Stimulated activated CD4-positive, alpha-beta T cell treated with anti-CD3 and anti-CD28 coated beads, Interleukin-4, amount 100 ng/mL, for 4 hours (primary cell): ENCODE measurements at regions not wholly inside any gene's neighbourhood (a gene's known extent, or its start where the extent isn't known, plus 50 kb on each side); places are given as distances from the start of the nearest gene placed in this dataset.
"Not testable (repeated sequence)": the region's sequence is repeated elsewhere in the genome, so short reads cannot be mapped to it uniquely, and the experiment has no call there.

ENCODE experiments used
- DNase-seq, 2 experiments: peaks; one replicate each; pipeline ENCODE4 v3.0.0-alpha.2; 2020

DNA sequence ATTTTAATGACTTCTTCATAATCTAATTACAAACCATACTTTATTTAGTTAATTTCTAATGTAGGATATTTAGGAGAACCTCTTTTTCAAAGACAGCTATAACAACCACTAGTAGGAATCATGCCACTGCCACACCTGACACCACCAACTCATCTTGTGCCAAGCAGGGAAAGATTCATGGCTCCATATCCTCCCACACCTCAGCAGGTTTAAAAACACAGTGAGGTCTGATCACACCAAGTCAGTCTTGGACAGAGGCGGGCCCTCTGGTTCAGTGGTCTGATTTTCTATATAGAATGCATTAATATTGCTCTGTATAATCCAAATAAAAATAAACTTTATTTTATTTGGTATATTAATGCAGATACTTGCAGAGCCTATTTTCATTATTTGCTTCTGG is 227.7 kb upstream of the TTC29 start:
- no peak for DNase-seq

DNA sequence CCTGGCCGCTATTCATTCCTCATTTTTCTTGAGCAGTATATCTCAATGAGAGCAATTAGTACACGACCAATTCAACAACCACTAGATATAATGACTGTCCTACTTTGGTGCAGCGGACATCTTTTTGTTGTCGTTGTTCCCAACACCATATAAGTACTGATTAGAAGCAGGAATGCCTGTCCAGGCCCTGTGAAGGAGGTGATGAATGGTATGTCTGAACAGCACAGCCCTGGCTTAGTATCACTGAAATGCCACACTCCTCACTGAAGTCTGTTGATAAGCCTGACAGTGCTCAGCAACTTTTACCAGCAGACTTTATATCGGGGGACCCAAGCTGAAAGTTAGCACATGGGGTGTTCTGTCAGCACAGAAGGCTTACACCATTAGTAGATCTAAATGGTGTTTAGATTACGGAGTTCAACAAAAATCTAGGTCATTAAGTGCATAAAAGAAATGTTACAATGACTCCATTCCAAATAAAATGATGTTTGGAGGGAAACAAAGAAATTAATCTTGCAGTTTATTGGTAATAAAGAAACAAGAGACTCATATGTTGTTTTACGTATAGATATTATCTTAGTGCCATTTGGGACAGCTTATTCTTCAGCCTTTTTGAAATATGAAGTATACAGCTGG is 228.3 kb upstream of the TTC29 start:
- DNase-seq, result no peak

DNA sequence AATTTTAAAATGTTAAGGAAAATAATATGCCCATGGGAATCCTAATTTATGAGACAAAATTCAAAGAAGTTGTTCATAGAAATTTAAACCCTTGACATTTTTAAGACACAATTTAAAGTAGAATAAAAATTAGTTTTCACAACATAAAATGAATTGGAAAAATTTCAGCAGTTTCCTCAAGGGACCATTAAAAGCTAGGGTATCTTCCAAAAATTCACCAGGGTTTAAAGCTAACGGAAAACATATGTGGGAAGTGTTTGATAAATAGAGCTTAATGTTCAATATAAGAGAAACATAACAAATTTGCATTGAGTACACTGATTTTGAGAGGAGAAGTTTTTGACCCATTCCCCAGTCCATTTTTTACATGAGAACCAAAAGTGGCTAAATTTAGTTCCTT is 228.9 kb upstream of the TTC29 start:
- no peak for DNase-seq

DNA sequence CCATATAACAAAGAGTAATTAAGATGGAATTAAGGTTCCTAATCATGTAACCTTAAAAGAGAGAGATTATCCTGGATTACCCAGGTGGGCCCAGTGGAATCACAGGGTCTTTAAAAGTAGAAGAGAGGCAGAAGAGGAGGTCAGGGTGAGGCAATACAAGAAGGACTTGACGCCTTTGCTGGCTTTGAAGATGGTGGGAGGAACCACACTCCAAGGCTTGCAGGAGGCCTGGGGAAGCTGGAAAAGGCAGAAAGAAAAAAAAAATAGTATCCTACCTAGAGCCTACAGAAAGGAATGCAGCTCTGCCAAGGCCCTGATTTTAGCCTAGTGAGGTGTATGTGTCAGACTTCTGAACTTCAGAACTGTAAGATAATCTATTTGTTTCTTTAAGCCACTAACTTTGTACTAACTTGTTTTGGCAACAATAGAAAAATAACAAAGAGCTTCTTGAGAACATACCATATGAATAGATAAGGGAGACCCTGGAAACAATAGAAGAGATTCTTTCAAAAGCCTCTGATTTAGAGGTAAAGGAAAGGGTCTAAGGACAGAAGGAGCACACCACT is 229.9 kb upstream of the TTC29 start:
- no peak for DNase-seq

DNA sequence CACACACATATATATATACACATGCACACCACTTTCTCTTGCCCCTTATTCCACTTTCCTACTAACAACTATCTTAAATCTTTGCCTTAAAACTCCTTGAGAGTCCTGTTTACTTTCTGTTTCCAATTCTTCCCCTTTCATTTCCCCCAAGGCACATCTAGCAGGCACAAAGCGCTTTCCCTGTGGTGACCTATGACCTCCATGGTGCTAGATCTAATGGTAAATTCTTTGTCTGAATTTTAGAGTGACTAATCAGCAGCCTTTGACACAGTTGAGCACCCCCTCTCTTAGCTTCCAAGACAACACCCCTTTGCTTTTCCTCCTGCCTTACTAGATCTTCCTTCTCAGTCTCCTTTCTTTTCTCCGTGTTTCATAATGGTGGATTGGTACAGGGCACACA is 236.4 kb upstream of the TTC29 start:
- no peak for DNase-seq

DNA sequence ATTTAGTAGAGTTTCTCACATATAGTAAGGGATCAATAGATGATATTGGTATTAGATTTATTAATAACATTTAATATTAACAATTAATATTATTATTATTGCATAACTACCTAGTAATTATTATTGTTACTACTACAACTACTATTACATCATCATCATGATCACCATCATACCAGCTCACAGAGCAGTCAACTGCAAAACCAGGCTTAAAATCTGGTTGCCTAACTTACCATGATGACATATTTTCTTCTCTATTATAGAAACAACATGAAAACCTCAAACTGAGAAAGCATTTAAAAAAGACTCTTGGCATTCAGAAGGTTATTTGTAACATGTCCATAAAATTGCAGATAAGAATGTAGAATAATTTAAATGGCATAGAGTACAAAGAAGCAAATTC is 247.0 kb upstream of the TTC29 start:
- no peak for DNase-seq

DNA sequence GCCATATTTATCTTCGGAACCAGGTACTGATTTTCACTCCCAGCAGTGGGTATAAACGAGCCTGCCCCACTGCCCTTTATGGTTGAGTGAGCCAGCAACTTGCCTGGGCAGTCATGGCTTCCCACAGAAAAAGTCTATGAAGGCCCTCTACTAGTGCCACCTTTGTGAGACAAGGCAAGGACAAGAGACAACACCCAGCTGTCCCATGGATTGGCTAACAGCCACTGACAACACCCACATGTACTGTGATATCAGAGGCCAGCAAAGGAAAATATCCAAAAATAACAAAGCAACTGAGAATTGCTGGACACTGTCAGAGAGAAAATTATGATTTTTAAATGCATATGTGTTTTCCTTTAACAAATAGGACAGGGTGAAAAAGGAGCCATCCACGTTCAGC is 248.4 kb upstream of the TTC29 start:
- DNase-seq, result no peak

DNA sequence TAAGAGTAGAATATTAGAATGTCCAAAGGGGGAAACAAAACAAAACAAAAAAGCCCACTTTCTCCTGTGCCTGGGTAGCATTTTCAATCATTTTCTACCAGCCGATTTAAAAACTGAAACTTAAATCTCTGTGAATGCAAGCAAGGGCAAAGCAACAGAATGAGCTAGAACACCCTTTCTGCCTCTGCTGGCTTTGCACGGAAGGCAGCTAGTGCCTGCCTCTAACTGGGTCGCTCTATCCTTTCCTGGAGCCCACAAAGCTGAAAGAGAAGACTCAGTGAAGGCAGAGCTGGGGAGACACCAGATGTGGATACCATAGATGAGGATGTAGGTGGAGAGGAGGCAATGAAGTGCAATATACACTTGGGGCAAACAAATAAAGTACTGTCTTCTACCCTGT is 248.9 kb upstream of the TTC29 start:
- no peak for DNase-seq

DNA sequence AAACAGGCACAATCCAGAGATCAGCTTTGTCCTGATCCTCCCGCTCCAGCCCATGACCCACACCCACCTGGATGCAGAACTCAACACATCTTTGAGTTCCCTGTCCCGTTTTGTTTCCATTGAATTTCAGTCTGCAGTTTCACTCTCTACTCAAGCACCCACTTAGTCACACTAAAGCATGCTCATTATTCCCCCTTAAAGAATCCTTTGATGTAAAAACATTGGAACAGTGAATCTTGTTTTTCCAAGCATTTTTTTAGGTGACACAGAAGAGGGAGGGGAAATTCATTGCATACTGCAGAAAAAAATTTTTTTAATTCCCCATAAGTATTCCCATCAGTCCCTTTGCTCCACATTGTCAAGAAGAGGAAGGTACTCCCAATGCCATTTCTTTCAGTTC is 249.7 kb upstream of the TTC29 start:
- no peak for DNase-seq

DNA sequence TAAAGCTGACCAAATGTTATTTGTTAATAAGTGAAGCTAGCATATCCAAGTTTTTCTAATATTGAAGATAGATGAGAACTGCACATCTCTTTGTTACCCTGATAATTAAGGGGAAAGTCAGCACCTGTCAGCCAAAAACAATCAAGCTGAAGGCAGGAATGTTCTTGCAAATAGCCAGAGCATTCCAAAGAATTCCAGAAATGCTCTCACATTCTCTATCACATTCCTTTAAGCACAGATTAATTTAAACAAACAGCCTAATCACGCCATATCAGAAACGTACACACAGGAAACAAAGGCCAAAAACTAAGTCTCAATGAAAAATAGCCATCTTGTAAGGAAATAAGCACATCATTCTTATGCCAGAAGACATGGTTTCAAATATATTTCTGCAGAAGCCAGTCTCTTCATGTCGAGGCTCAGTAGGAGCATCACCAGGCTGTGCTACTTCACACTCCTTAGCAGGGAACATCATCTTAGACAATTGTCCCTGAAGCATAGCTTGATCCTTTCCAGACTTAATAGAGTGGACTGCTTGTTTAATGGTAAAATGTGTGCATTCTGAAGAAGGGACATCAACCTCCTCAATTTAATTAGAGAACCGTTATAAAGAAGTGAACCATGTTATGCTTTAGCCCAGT is 252.9 kb upstream of the TTC29 start:
- no peak for DNase-seq

DNA sequence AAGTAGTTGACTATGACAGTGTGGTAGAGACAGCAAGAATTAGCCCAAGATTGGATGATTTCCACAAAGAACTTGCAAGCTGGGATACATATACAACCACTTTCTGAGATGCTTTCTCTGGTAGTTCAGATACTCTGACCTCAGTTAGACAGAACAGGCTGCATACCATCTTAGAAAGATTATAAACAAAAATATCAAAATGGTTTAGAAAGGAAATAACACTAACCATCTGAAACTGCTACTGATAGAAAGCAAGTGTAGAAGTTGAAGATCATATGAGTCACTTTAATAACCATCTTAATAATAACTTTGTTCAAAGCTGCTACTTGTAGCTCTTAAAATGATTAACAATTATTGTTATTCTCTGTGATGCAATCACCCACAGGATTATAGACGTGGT is 255.4 kb upstream of the TTC29 start:
- DNase-seq, result no peak

DNA sequence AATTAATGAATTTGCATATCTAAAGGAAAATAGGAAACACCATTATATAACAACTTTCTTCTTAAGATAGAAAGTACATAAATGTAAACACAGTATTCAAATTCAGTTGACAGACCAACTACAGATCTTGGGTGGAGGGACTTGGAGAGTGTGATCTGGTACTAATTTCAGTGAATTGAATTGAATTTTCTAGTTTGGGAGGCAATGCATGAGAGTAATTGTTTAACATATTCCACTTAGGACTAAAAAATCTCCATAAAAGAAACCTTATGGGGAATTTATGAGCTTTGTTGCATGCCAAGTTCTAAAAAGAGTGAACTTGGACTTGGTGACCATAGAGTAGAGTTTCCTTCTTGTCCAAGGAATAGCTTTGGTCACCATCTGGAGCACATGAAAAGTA is 261.1 kb upstream of the TTC29 start:
- DNase-seq, result no peak

DNA sequence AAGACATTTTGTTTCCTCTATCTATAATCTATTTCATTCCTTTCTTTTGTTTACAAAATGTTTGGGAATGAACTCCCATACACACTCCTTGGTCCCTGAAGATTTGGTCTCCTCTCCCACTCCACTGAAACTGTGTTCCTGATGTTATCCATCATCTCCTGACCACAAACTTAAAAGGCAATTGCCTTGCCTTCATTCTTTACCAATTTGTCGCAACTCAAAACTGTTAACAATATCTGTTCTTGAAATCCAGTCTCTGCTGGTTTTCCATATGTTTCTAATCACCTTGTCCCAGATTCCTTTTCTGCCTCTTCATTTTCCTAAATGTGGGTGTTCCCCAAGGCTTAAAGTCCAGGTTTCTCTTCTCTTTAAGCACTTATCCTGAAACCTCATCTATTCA is 262.2 kb upstream of the TTC29 start:
- DNase-seq, result no peak

DNA sequence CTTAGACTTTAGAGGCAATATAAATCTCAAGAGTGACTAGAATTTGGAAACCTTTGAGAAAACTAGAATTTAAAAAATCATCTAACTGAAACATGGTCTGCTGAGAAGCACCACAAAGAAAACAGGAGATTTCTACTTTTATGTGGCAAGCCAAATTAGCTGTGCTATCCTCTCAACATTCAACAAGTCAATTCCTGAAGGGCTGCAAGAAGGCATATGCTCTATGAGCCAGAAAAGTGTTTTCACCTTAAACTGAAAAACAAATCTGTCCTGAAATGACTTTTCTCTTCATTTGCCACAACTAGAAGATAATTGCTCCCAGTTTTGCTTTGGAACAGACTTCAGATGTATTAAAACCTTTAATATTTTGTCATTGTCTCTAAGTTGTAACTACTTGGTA is 263.2 kb upstream of the EDNRA start:
- no peak for DNase-seq

DNA sequence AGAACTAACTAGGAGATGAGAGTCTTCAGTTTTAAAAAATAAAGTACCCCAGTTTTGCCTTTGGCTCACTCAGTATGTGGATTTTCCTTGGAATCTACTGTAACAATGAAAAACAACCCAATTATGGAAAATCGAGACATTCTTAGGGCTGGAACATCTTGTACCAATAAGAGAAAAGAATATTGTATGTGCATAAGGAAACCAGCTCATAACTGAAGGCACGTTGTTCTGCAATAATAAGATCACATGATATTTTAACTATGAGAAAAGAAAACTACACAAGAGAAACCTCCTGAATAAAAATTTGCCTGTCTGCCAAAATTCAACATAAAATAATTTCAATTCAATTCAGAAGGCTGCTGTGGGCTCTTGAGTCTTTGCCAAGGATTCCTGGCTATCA is 261.8 kb upstream of the EDNRA start:
- no peak for DNase-seq

DNA sequence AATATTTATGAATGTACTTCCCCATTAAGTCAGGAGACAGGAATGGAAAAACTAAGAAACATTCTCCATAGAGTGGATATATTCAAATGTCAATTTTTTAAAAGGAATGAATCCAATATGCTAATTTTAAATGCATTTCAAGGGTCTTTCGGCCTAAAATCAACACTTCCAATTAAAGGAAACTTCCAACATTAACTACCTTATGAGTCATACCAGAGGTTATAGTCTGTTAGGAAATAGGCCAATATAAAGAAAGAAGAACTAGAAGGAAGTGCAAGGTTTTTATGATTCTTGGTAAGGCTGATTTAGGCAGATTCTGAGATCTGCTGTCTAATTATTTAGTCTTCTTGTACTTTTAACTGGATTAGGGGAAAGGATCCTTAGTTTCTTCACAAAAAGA is 260.1 kb upstream of the EDNRA start:
- no peak for DNase-seq

DNA sequence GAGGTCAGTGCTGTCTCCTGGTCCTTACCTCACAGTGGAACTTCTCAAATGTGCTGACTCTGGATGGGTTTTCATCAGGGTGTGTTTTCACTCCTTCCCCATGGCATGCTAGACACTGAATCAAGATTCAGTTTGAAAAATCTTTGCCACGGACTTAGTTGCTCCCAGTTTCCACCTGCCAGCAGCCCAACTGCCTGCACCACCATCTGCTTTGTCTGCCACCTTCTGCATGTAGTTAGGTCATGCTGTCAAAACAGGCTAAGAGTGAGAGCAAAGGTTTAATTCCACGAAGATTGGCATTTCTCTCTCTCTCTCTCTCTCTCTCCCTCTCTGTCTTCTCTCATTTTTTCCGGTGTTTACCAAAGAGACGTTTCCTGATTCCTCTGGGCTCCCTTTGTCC is 258.0 kb upstream of the EDNRA start:
- no peak for DNase-seq

DNA sequence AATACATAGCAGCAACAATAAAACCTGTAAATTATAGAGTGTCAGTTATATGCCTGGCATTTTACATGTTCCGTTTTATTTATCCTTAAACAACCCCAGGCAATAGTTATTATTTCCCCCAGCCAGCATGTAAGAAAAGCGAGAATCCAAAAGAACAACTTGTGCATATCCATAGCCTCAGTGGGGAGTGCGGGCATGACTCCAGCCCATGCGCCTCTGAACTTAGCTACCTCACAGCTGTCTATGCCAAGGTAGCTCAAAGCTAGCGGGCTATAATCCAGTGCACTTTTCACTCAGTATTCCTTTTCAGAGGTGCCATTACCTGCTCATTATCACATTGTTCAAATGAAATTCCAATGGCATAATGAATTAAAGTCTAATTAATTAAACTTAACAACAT is 257.3 kb upstream of the EDNRA start:
- no peak for DNase-seq

DNA sequence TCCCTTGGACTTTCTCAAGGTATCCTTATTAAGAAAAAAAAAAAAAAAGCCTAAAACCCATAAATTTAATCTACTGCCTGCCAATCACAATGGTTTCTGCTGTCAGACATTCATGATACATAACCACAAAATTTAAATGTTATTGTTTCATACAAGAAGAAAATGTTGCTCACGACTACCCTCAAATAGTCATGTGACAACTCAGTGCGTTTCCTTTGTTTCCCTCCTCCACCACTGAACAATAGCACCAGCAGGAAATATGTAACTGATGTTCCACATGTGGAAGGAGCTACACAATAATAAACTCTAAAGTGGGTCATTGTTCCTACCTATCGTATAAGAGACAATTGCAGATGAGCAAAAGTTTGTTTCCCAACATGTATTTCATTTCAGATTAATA is 244.1 kb upstream of the EDNRA start:
- DNase-seq, result no peak

DNA sequence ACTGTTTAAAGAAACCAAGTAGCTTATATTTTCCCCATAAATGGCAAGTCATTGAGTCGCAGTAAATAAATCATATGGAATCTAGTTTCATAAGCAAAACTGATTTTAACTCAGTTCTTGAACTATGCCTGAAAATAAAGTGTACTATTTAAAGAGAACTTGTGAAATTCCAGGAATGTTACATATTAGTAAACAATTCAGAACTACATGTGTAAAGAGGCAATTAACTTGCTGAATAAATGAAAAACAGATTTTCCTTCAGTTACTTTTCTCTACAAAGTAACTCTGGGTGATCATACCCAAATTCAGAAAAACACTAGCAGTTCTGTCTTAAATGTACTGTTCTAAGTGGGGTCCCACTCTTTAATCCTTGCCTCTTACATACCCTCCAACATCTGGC is 236.1 kb upstream of the EDNRA start:
- DNase-seq, result no peak

DNA sequence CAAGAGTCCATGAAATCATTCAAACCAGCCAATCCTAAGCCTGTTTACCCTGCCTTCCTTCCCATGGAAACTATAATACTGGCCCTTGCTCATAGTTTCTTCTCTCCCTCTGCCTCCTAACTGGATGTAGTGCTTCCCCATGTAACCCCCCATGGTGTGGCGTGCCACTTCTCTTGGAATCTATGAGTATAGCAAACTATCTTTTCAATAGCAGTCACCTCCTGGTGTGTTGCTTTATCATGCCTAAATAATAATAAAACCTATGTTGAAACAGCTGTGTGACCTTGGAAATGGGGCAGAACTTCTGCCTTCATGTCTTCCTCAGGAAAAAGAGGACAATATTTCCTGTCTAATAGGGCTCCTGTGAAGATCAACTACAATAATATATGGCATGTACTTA is 234.8 kb upstream of the EDNRA start:
- DNase-seq, result no peak

DNA sequence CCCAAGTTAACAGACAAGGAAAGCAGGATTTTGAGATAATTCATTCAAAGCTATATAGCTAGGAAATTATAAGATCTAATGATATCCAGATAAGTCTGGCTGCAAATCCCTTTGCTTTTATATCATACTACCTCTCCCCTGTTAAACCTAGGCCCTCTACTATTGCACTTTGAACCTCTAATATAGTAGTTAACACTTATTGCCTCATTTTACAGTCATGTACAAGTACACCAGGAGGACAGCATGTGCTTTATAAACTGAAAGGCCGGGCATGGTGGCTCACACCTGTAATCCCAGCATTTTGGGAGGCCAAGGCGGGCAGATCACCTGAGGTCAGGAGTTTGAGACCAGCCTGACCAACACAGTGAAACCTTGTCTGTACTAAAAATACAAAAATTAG is 234.4 kb upstream of the EDNRA start:
- not testable (repeated sequence) for DNase-seq

DNA sequence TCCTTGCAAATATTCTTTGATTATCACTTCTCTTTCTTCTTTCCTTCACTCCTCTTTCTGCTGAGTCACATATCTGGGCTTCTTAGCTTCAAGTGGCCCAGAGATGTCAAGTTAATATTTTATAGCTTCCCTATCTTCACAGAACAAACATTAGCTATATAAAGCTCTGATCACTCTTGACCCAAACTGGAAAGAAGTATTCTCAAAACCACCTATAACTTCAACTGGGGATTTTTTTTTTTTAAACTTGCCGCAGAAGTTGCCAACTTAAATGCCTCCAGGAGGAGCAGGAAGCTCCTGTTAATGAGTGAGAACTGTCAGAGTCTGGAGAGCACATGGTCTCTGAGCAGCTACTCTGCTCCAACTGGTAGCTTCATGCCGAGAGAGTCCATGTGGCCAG is 233.3 kb upstream of the EDNRA start:
- no peak for DNase-seq

DNA sequence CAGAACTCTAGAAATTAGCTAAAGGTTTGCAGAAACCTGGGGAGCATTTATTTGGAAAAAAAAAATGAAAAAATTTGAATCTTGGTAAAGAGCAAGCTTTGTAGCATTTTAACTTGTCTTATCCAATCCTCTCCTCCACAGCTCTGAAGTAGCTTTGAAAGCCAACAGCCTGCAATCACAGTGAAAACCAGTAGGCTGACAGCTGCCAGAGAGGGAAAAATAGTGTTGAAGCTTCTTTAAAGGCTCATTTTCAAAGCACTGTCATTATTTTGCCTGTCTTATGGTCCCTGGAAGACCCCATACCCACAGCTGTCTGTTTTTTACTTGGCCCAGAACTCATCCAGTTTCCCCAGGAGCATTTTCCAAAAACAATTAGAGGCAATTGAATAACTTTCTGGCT is 230.8 kb upstream of the EDNRA start:
- DNase-seq, result no peak

DNA sequence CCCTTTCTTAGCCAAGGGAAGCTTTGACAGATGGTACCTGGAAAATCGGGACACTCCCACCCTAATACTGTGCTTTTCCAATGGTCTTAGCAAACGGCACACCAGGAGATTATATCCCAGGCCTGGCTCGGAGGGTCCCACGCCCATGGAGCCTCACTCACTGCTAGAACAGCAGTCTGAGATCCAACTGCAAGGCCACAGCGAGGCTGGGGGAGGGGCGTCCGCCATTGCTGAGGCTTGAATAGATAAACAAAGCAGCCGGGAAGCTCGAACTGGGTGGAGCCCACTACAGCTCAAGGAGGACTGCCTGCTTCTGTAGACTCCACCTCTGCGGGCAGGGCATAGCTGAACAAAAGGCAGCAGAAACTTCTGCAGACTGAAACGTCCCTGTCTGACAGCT is 225.6 kb upstream of the EDNRA start:
- DNase-seq, result not testable (repeated sequence)
